Tongue (tissue), 1 donor: ENCODE measurements at regions not wholly inside any gene's neighbourhood (a gene's known extent, or its start where the extent isn't known, plus 50 kb on each side); places are given as distances from the start of the nearest gene placed in this dataset.
"Not testable (repeated sequence)": the region's sequence is repeated elsewhere in the genome, so short reads cannot be mapped to it uniquely, and the experiment has no call there.

ENCODE experiments used
- DNase-seq: peaks from one replicate; pipeline ENCODE4 v3.0.0-alpha.2; 2015

- no peak for DNase-seq
Observed at GRCh38 chr4:27643101-27643500, 782.5 kb downstream of the STIM2 start.

- DNase-seq: no peak
Observed at GRCh38 chr4:27648416-27648815, 787.8 kb downstream of the STIM2 start.

GRCh38 chr4:27662426-27662825 lies 801.8 kb downstream of the STIM2 start:
- DNase-seq: no peak

GRCh38 chr4:27666943-27667342 lies 806.3 kb downstream of the STIM2 start:
- no peak for DNase-seq

- no peak for DNase-seq
Observed at GRCh38 chr4:27668001-27668400, 807.4 kb downstream of the STIM2 start.

- DNase-seq: no peak
Observed at GRCh38 chr4:27678027-27678426, 817.4 kb downstream of the STIM2 start.

- peak; percentile 81 for DNase-seq
Observed at GRCh38 chr4:27684610-27685011, 824.0 kb downstream of the STIM2 start.

- DNase-seq: no peak
Observed at GRCh38 chr4:27685091-27685490, 824.5 kb downstream of the STIM2 start.

- no peak for DNase-seq
Observed at GRCh38 chr4:27685947-27686346, 825.3 kb downstream of the STIM2 start.

GRCh38 chr4:27692158-27692557 lies 831.5 kb downstream of the STIM2 start:
- no peak for DNase-seq

GRCh38 chr4:27692868-27693634 lies 832.4 kb downstream of the STIM2 start:
- no peak for DNase-seq

GRCh38 chr4:27696257-27696656 lies 835.6 kb downstream of the STIM2 start:
- not testable (repeated sequence) for DNase-seq

GRCh38 chr4:27701606-27702005 lies 841.0 kb downstream of the STIM2 start:
- DNase-seq: peak; percentile 29

- DNase-seq: peak; percentile 18
Observed at GRCh38 chr4:27702730-27703431, 842.2 kb downstream of the STIM2 start.

- no peak for DNase-seq
Observed at GRCh38 chr4:27703771-27704170, 843.1 kb downstream of the STIM2 start.

- DNase-seq: no peak
Observed at GRCh38 chr4:27711041-27711440, 850.4 kb downstream of the STIM2 start.

GRCh38 chr4:27714073-27714472 lies 853.4 kb downstream of the STIM2 start:
- DNase-seq: no peak

- DNase-seq: no peak
Observed at GRCh38 chr4:27716693-27717430, 856.2 kb downstream of the STIM2 start.

- no peak for DNase-seq
Observed at GRCh38 chr4:27717431-27717755, 856.8 kb downstream of the STIM2 start.

- no peak for DNase-seq
Observed at GRCh38 chr4:27720010-27720766, 859.5 kb downstream of the STIM2 start.

GRCh38 chr4:27721193-27721592 lies 860.6 kb downstream of the STIM2 start:
- no peak for DNase-seq

- DNase-seq: no peak
Observed at GRCh38 chr4:27728892-27729291, 868.3 kb downstream of the STIM2 start.

- DNase-seq: peak; percentile 6
Observed at GRCh38 chr4:27742816-27743215, 882.2 kb downstream of the STIM2 start.
